ENCODE measurements at regions not wholly inside any gene's neighbourhood (a gene's known extent, or its start where the extent isn't known, plus 50 kb on each side); places are given as distances from the start of the nearest gene placed in this dataset.

DNA sequence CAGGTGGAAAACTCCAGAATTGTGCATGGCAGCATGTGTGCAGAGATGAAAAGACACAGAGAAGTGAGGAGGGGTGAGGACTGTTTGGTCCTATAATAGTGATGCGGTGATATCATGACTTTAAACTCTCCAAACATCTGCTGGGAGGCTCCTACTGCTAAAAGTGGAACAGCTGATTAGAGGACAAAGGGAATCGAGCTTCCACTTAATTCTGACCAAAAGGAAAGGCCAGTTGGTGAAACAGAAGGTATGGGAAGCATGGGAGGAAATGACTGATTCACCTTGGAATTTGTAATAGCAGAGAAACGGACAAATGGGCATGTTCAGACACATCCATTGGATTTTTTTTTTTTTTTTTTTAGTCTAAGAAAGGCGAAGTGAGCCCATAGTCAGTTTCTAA lies 67.5 kb upstream of the MAMDC2 start:
- TF ChIP-seq POLR2A (IDR thresholded peaks at IDR 0.05; ENCODE audit: low read length) (no peak), GATA1 (IDR thresholded peaks at IDR 0.05; ENCODE audit: low read depth, low read length) (no peak)
